GM12892 (cell line): ENCODE measurements at regions not wholly inside any gene's neighbourhood (a gene's known extent, or its start where the extent isn't known, plus 50 kb on each side); places are given as distances from the start of the nearest gene placed in this dataset.

Experiments used
- DNase-seq: peaks from one replicate; pipeline ENCODE4 v3.0.0; 2011; ENCODE audit not compliant: insufficient read length
- FAIRE-seq: peaks from 2 replicates; lab custom pipeline; 2011; peaks lifted over from hg19 to GRCh38; lab: Jason Lieb, UNC
- POLR2A ChIP-seq: IDR thresholded peaks from 2 replicates; pipeline ENCODE4 v1.6.1; 2011; ENCODE audit warnings: low read depth, low read length, control low read depth
- POLR2AphosphoS5 ChIP-seq: IDR thresholded peaks from 2 replicates; pipeline ENCODE4 v1.6.1; 2011; ENCODE audit warnings: low read depth, low read length, control low read depth
- TAF1 ChIP-seq: IDR thresholded peaks from 2 replicates; pipeline ENCODE4 v1.6.1; 2011; ENCODE audit warnings: low read depth, mild to moderate bottlenecking, control low read depth, low read length, borderline replicate concordance

DNA sequence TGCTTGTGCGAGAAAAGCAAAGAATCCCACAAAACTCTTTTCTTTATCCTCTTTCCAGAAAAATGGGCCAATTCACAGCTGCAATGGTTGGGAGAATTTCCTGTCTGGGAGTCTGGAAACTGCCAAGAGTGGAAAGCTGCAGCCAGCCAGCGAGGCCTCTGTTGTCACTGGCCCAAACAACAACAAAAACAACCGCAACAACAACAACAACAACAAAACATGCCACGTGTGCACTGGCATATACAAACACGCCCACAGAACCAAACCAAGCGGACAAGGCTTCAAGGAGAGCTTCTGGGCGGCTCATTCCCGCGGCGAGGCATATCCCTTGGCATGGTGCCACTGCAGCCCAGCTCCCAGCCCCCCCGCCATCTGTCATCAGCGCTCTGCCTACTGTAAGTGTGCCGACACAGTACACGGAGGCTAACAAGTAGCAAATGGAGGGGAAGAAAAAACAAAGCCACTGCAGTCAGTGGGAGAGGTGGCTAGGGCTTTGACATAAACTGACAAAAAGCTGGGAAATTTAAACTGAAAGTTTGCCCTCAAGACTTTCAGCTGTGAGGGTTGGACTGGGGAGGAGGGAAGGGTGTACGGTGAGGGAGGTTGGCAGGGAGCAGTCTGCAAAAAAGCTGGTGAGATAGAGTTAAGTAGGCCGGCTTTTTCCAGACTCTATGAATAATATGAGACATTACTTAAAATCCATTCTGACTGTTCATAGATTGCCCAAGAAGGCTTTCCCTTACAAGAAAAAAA is 165.0 kb upstream of the ZNF462 start:
- TF ChIP-seq TAF1 (no peak), POLR2AphosphoS5 (no peak), POLR2A (no peak)
- DNase-seq = no peak
- FAIRE-seq = no peak

DNA sequence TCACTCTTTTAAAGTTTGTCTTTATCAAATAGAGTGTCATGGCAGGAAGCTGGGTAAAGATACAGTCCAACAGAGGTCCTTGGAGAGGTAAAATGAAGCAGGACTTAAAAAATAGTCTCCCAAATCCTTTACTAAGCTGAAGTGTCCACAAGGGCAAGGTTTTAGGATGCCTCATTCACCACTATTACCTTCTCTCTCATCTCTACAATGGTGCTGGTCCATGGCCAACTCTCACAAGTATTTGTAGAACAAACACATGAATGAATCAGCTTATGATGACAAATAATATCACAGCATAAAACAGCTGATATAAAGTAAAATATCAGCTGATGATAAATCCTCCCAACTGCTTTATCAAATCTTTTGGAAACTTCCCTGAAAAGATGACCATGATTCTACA is 162.3 kb upstream of the ZNF462 start:
- FAIRE-seq = no peak
- DNase-seq = no peak
- TF ChIP-seq TAF1 (no peak), POLR2AphosphoS5 (no peak), POLR2A (no peak)

DNA sequence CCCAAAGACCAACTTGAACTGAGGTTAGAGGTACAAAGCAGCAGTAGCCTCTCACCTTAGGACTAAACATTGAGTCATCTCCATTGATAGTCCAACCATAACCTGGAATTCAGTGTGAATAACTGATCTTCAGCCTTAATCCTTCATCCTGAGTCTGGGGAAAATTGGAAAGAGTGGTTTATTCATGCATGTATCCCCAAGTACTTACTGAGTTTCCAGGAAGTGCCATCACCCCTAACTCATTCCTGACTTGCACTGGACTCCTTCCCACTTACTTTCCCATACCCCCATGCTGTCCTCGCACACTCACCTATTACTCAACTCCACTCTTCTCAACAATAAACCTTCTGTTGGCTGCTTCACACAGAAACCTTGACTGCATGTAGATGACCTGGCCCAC is 161.4 kb upstream of the ZNF462 start:
- no peak for DNase-seq
- FAIRE-seq = no peak
- no peak for TF ChIP-seq POLR2AphosphoS5
- TF ChIP-seq TAF1 = no peak
- no peak for TF ChIP-seq POLR2A

DNA sequence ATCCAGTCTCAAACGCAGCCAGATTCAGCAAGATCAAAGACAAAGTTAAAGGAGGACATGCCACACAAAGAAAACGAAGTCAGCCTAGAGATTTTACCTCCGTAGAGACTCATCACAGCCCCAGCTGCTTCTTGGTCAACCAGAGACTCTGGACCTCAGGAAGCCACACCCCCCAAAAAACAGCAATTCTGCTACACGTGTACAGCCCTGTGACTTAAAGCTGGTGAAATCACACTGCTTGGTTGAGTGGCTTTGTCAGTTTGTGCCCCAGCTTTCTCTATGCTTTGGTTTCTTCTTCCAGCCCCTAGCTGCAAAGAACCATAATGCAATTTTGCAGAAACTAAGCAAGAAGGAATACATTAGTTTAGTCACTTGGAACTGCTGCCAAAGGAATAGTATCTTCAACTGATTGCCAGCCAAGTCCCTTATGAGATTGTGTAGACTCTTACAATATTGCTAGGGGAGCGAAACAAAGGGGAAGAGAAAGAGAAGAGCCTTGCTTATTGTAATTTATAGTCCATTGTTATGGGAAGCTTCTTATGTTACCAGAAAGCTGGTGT is 158.8 kb upstream of the ZNF462 start:
- TF ChIP-seq POLR2AphosphoS5 (no peak), POLR2A (no peak), TAF1 (no peak)
- no peak for DNase-seq
- FAIRE-seq = no peak

DNA sequence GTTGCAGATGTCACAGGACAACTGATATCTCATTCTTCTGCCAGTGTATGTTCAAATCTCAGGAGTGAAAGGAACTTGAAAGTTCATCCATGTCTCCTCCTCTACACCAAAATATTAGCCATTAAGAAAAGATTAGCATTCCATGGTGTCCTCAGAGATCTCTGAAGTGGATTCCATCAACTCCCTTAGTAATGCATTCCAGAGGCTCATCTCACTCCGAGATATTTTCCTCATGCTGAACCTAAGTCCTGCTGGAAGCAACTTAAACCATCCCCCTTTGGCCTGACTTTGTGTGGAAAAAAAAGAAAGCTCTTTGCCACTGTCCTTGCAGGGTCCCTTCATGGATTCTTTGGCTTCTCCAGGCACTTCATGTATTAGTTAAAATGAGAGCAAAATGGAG is 155.7 kb upstream of the ZNF462 start:
- no peak for FAIRE-seq
- TF ChIP-seq POLR2A (no peak), TAF1 (no peak), POLR2AphosphoS5 (no peak)

DNA sequence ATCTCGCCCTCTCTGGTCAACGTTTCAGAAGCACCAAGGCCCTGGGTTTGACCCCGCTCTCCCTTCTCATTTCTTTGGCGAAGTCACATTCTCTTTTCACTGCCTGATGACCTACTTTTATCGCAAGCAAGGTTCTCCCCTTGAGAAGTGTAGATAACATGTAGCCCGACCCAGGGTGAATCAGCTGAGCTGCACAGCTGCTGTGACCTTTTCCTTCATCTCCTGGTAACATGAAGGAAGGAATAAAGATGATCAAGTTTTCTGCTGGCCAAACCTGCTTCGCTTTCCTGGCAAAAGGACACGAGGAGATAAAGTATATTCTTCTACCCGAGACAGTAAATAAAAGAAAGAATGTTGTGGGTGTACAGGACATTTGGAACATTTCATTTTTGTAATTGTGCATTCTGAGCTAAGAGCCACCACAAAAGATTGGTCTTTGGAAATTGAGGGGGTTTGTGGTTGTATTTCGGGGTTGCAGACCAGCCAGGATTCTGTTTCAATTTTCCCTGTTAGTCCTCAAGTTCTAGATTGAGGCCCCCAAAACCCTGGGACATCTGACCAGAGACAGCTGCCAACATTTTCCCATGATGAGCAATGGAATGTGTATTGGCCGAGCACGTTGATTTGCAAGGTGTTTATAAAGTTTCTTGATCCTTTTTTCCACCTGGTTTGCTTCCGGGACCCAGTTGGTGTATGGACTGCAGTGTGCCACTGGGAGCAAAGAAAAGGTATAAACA is 155.1 kb upstream of the ZNF462 start:
- FAIRE-seq = no peak
- TF ChIP-seq TAF1 (no peak), POLR2AphosphoS5 (no peak), POLR2A (no peak)
- DNase-seq = no peak

More for the DNA sequence above, 155.7 kb upstream of the ZNF462 start:
- DNase-seq = no peak

DNA sequence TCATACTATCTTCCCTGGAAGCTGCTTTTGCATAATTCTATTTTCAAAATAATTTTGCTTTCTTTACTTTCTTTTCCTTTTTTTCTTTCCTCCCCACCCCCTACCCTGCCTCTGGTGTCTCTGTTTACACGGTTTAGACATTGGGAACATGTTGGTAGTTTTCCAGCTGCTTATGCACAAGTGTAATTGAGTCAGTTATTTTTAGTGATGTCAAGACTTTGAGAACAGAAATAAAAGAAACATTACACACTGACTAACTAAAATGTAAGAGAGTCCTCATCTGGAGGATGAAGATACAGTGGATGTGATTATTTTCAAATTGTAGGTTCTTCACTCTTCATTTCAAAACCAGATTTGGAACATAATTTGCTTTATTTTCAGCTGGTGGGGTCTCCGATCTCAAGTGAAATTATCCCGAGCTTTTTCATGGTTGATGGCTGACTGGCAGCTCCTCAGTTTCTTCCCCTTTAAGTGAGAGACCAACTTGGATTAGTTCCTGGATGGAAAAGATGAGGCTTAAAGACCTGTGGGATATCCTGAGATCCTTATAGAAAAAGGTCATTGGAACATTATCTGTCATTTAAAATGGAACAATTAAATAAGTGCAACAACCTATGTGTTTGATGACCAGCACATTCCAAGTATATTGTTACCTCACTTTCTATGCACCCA is 154.4 kb upstream of the ZNF462 start:
- DNase-seq = no peak
- TF ChIP-seq TAF1 (no peak), POLR2AphosphoS5 (no peak), POLR2A (no peak)
- FAIRE-seq = no peak

DNA sequence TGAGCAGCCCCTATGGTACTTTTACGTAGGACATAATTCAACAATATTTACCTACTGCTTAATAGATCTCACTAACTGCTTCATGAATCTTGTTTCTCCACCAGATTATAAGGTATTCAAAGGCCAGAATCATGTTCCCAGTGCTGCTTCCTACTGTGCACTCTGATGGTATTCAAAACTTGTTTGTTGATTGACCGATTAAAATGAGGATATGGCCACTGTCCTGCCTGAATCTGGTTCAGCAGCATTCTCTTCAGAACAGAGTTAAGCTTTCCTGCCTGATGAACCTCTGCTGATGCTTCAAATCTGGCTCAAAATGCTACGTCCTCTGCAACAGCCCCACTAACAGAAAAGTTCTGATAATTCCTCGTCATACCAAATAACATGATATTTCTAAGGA is 150.7 kb upstream of the ZNF462 start:
- no peak for DNase-seq
- TF ChIP-seq POLR2A (no peak), TAF1 (no peak), POLR2AphosphoS5 (no peak)
- FAIRE-seq = no peak

DNA sequence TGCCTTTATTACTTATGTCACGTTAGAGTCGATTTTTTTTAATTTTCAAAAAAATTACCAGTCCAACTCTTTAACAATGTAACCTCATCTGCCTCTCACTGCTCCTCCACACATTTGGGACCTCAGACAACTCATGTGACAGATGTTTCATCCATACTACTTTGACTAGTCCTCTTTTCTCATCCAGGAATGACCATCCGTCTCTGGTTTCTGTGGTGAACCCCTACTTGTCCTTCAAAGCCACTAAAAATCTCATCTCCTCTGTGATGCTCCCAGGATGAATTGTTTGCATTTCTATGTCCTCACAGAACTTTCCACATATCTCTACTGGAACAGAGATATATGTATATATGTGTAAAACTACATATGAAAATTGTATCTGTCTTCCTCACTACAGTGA is 149.8 kb upstream of the ZNF462 start:
- DNase-seq (no peak), FAIRE-seq (no peak)
- no peak for TF ChIP-seq TAF1

DNA sequence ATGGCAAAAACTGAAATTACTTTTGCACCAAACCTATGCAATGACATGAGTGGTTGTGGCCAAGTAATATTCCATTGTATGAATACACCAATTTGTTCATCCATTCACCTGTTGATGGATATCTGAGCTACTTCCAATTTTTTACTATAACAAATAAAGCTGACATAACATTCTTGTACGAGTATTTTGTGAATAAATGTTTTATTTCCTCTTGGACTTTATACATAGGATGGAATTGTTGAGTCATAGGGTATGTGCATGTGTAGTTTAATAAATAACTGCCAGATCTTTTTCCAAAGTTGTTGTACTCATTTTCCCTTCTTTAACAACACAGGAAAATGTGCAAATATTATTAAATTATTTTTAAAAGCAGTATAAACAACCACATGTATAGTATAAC is 146.1 kb upstream of the ZNF462 start:
- no peak for DNase-seq
- FAIRE-seq = no peak
- TF ChIP-seq TAF1 (no peak), POLR2AphosphoS5 (no peak), POLR2A (no peak)

DNA sequence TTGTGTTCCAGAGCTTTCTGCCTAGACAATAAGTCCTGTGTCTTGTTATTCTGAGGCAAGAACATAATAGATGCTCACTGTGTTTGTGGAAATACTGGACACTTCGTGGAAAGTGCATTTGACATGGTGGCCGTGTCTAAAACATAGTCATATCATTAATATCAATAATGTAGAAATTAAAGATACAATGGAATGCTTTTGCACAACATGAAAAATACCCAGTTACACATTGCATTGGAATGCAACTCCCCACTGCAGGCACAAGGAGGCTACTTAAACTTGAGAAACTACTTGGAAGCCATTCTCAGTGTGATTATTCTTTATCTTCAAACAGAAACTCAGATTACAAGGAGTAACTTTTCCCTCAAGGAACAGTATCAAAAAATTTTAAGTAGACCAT is 145.3 kb upstream of the ZNF462 start:
- DNase-seq (no peak), FAIRE-seq (no peak)
- TF ChIP-seq TAF1 = no peak
- TF ChIP-seq POLR2AphosphoS5 = no peak
